GM21529 (cell line): ENCODE measurements at regions not wholly inside any gene's neighbourhood (a gene's known extent, or its start where the extent isn't known, plus 50 kb on each side); places are given as distances from the start of the nearest gene placed in this dataset.

Experiments used
- ATAC-seq: cut with Tn5 transposase; IDR thresholded peaks from one replicate; pipeline ENCODE4 v1.9.1; 2021; ENCODE audit not compliant: unreplicated experiment

DNA sequence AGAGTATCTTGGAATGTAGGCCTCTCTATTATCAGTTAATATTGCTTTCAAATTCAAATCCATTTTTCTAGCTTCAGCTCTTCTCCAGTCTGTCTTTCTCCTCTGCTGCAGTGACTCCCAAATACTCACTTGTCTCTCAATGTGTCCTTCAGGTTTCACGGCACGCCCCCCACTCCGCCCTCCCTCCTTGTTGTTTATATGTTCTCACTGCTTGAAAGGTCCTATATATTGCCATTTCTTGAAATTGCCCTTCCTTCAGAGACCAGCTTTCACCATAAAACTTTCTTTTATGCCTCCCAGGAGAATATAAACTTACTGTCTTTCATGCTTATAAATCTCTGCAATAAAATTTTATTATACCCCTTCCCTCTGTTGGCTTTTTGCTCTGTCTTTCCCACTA lies 668.2 kb downstream of the CCSER2 start:
- no peak for ATAC-seq

- ATAC-seq: no peak
Observed at GRCh38 chr10:84997870-84998269, 669.5 kb downstream of the CCSER2 start.

DNA sequence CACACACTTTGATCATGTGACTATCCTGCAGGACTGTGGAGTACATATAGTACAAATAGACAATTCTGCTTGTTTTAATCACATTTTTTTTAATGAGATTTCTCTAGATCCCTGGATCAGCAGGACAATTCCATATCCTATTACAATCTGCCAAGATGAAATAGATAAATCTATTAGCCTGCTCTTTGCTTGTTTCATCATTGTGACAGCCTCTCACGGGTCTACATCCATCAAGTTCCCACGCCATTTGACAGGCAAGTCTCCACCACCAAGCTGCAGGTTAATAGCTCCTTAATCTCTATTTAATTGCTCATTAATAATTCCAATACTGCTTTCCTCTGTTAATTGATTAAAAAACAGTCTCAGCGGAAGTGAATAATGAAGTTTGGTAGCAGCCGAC lies 671.5 kb downstream of the CCSER2 start:
- no peak for ATAC-seq

DNA sequence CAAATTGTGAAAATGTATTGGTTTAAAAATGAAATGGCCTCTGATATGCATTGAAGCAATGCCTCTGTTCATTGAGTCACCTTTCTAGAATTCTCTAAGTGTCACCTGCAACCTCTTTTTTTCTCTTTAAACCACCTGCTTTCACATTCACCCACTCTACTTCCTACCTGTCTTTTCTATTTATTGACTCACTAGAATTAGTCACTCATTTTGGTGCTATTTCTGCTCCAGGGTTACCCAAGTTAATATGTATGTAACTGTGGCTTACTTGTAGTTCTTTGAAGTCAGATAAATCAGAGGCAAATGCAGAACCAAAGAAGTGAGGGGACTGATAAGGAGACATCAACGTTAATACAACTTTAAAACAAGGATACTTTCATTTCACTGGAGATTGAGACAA lies 674.7 kb downstream of the CCSER2 start:
- no peak for ATAC-seq

GRCh38 chr10:85008488-85009184 lies 680.2 kb downstream of the CCSER2 start:
- ATAC-seq: no peak

GRCh38 chr10:85012305-85012704 lies 683.9 kb downstream of the CCSER2 start:
- no peak for ATAC-seq

- ATAC-seq: no peak
Observed at GRCh38 chr10:85026878-85027467, 698.6 kb downstream of the CCSER2 start.

DNA sequence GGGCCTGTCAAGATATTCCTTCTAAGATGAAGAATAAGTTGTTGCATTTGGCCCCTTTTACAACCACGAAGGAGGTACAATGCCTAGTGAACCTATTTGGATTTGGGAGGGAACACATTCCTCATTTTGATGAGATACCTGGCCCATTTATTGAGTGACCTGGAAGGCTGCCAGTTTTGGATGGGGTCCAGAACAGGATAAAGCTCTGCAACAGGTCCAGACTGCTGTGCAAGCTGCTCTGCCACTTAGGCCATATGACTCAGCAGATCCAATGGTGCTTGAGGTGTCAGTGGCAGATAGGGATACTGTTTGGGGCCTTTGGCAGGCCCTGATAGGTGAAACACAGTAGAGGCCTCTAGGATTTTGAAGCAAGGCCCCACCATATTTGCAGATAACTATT lies 704.6 kb downstream of the CCSER2 start:
- ATAC-seq: no peak

- no peak for ATAC-seq
Observed at GRCh38 chr10:85036661-85037060, 708.3 kb downstream of the CCSER2 start.

DNA sequence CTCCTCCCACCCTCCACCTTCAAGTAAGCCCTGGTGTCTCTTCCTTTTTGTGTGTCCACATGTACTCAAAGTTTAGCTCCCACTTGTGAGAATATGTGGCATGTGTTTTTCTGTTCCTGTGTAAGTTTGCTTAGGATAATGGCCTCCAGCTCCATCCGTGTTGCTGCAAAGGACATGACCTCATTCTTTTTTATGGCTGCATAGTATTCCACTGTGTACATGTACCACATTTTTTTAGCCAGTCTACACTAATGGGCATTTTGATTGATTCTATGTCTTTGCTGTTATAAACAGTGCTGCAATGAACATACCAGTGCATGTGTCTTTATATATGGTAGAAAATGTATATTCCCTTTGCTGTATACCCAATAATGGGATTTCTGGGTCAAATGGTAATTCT lies 710.9 kb downstream of the CCSER2 start:
- ATAC-seq: no peak

- ATAC-seq: no peak
Observed at GRCh38 chr10:85043207-85043606, 714.8 kb downstream of the CCSER2 start.

DNA sequence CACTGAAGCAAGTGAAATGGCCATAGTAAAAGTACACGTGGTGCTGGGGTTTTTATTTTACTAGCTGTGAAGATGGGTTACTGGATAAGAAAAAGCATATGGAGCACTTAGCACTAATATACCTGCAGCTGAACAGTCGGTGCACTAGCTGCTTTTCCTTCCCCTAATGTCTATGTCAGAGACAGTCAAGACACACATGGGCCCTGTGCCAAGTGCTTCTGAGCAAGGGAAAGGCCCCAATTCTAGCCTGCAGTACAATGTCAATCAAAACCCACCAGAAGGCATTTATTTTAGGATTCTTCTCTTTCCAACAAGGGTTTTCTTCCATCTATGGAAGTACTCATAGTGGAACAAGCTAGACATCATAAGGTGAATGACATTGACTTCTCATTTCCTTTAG lies 716.7 kb downstream of the CCSER2 start:
- no peak for ATAC-seq

- no peak for ATAC-seq
Observed at GRCh38 chr10:85047170-85047834, 718.9 kb downstream of the CCSER2 start.

DNA sequence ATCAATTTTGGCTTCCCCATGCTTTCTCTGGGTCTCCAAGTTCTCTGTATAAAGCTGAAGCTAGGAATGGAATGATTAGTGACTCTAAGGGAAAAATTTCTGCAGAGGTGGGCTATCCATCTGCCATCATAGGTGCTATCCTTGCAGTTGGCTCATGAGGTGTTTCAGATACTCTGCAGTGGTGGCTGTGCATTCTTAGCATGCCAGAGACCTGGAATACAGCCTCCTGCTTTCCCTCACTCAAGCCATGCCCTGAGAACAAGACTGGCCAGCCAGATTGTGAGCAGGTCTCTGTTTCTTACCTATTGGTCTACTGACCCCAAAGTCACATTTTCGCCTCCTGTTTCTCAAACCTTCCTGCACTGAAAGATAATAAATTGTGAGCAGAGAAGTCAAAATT lies 719.6 kb downstream of the CCSER2 start:
- no peak for ATAC-seq

- no peak for ATAC-seq
Observed at GRCh38 chr10:85048644-85049043, 720.3 kb downstream of the CCSER2 start.

GRCh38 chr10:85060944-85061343 lies 732.6 kb downstream of the CCSER2 start:
- no peak for ATAC-seq

GRCh38 chr10:85061401-85061800 lies 733.0 kb downstream of the CCSER2 start:
- no peak for ATAC-seq

DNA sequence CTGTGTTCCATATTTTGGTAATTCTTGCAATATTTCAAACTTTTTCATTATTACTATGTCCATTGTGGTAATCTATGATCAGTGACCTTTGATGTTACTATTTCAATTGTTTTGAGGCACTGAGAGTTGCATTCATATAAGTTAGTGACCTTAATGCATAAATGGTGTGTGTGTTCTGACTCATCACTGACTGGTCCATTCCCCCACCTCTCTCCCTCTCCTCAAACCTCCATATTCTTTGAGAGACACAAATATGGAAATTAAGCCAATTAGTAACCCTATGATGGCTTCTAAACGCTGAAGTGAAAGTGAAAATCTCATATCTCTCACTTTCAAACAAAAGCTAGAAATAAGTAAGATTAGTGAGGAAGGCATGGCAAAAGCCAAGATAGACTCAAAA lies 739.6 kb downstream of the CCSER2 start:
- no peak for ATAC-seq

GRCh38 chr10:85080934-85081333 lies 752.5 kb downstream of the CCSER2 start:
- no peak for ATAC-seq

DNA sequence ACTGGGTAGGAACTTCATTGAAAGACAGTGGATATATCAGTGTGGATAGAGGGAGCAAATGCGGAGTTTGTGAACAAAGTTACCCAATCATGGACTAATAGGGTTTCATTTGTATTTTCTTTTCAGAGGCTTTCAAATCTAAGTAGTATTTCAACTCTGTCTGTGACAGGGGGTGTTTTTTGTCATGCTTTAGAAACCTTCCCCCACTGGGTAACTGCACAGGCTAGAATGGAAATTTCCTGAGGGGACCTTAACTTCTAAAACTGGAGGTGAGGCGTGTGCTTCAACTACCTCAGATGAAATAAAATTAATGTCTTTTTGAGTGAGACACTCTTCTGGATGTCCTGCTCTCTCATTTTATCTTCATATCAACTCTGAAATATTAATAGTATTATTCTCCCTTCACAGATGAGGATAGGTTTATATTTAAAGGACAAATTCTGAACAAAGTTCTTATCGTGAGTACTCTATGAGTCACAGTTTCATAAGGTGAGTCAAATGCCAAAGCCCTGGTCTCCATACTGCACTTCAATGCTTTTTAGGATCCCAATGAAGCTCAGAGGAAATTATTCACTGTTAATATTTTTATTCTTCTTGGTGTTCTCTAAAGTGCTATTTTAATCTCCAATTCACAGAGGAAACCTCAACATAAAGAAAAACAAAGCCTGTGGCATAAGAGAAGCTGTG lies 770.6 kb downstream of the CCSER2 start:
- no peak for ATAC-seq

GRCh38 chr10:85100495-85100894 lies 772.1 kb downstream of the CCSER2 start:
- ATAC-seq: no peak
